ENCODE measurements at regions not wholly inside any gene's neighbourhood (a gene's known extent, or its start where the extent isn't known, plus 50 kb on each side); places are given as distances from the start of the nearest gene placed in this dataset.

GRCh38 chr6:20006037-20006436, 168.9 kb downstream of the ID4 start:
- TF ChIP-seq CTCF (conservative IDR thresholded peaks at IDR 0.05) (no peak), ZFX (IDR thresholded peaks at IDR 0.05) (no peak)

Data from C4-2B (cell line).